ENCODE measurements at regions not wholly inside any gene's neighbourhood (a gene's known extent, or its start where the extent isn't known, plus 50 kb on each side); places are given as distances from the start of the nearest gene placed in this dataset.
"Not testable (repeated sequence)": the region's sequence is repeated elsewhere in the genome, so short reads cannot be mapped to it uniquely, and the experiment has no call there.

DNA sequence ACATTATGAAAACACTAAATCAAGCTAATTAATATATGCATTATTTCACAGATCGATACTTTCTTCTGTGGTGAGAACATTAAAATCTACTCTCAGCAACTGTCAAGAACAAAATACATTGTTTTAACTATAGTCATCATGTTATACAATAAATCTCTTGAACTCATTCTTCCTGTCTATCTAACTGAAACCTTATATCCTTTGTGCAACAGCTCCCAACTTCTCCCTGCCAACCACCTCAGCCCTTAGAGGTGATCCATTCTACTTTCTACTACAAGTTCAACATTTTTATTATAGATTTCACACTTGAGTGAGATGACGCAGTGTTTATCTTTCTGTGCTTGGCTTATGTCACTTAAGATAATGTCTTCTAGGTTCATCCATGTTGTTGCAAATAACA lies 535.2 kb upstream of the CRIM1 start:
- Histone ChIP-seq H3K4me2 (ENCODE audit: low read depth, low read length, poor library complexity, severe bottlenecking) (no peak overlapping the region), H3K9me2 (replicated peaks; ENCODE audit: low read depth, low read length) (no peaks in the 10 kb centered on the region), H2AFZ (ENCODE audit: low read length) (no peak overlapping the region), H3K79me2 (ENCODE audit: insufficient read depth, low read length) (no peaks in the 10 kb centered on the region), H3K27me3 (ENCODE audit: insufficient read depth, low read length, poor library complexity, severe bottlenecking) (no peaks in the 10 kb centered on the region), H3K36me3 (ENCODE audit: insufficient read depth, low read length) (no peaks in the 10 kb centered on the region), H3K9ac (ENCODE audit: low read depth, low read length, poor library complexity, severe bottlenecking) (no peak overlapping the region), H4K20me1 (ENCODE audit: insufficient read depth, low read length, poor library complexity, severe bottlenecking) (no peaks in the 10 kb centered on the region), H3K4me3 (ENCODE audit: low read length, poor library complexity, severe bottlenecking) (no peak overlapping the region), H3F3A (ENCODE audit: low read depth) (no peaks in the 10 kb centered on the region), H3K9me3 (ENCODE audit: insufficient read depth, low read depth, low read length) (no peaks in the 10 kb centered on the region), H3K4me1 (ENCODE audit: insufficient read depth, low read length, poor library complexity, severe bottlenecking) (no peaks in the 10 kb centered on the region)
- TF ChIP-seq CTCF (conservative IDR thresholded peaks at IDR 0.05; ENCODE audit: low read length): no peak
- TF ChIP-seq EZH2phosphoT487 (IDR thresholded peaks at IDR 0.05; ENCODE audit: borderline replicate concordance): no peak

DNA sequence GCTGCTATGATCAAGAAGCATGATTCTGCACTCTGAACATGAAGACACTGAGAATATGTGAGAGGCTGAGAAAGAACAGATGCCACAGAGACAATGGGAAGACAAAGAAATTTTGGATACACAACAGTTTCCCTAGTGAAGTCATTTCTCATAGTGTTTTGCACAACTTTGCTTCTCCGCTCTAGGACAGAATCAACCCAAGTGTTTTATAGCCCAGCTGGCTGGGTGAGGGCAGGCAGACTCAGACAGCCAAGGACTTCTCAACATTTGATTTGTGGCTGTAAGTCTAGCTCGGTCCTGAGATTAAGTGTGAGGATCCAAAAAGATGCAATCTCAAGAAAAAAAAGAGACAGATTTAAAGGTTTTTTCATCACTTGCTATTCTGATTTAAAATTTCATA lies 536.5 kb upstream of the CRIM1 start:
- Histone ChIP-seq H3F3A (ENCODE audit: low read depth) (no peaks in the 10 kb centered on the region), H3K4me2 (ENCODE audit: low read depth, low read length, poor library complexity, severe bottlenecking) (no peak overlapping the region), H2AFZ (ENCODE audit: low read length) (no peak overlapping the region), H3K9ac (ENCODE audit: low read depth, low read length, poor library complexity, severe bottlenecking) (no peak overlapping the region), H3K4me1 (ENCODE audit: insufficient read depth, low read length, poor library complexity, severe bottlenecking) (no peaks in the 10 kb centered on the region), H3K9me3 (ENCODE audit: insufficient read depth, low read depth, low read length) (no peaks in the 10 kb centered on the region), H3K79me2 (ENCODE audit: insufficient read depth, low read length) (no peaks in the 10 kb centered on the region), H3K4me3 (ENCODE audit: low read length, poor library complexity, severe bottlenecking) (no peak overlapping the region), H3K9me2 (replicated peaks; ENCODE audit: low read depth, low read length) (no peaks in the 10 kb centered on the region), H3K36me3 (ENCODE audit: insufficient read depth, low read length) (no peaks in the 10 kb centered on the region), H4K20me1 (ENCODE audit: insufficient read depth, low read length, poor library complexity, severe bottlenecking) (no peaks in the 10 kb centered on the region), H3K27me3 (ENCODE audit: insufficient read depth, low read length, poor library complexity, severe bottlenecking) (no peaks in the 10 kb centered on the region)
- TF ChIP-seq EZH2phosphoT487 (IDR thresholded peaks at IDR 0.05; ENCODE audit: borderline replicate concordance): no peak
- TF ChIP-seq CTCF (conservative IDR thresholded peaks at IDR 0.05; ENCODE audit: low read length): no peak

- not testable (repeated sequence) for H3K27me3 ChIP-seq (ENCODE audit: insufficient read depth, low read length, poor library complexity, severe bottlenecking); H3K4me2 ChIP-seq (ENCODE audit: low read depth, low read length, poor library complexity, severe bottlenecking); H3K79me2 ChIP-seq (ENCODE audit: insufficient read depth, low read length); H3K4me1 ChIP-seq (ENCODE audit: insufficient read depth, low read length, poor library complexity, severe bottlenecking); H2AFZ ChIP-seq (ENCODE audit: low read length); H3K9me2 ChIP-seq (replicated peaks; ENCODE audit: low read depth, low read length); H3K9me3 ChIP-seq (ENCODE audit: insufficient read depth, low read depth, low read length); H3K9ac ChIP-seq (ENCODE audit: low read depth, low read length, poor library complexity, severe bottlenecking); H3K4me3 ChIP-seq (ENCODE audit: low read length, poor library complexity, severe bottlenecking); H3F3A ChIP-seq (ENCODE audit: low read depth); H3K36me3 ChIP-seq (ENCODE audit: insufficient read depth, low read length); H4K20me1 ChIP-seq (ENCODE audit: insufficient read depth, low read length, poor library complexity, severe bottlenecking)
Observed at GRCh38 chr2:35818359-35818758, 537.2 kb upstream of the CRIM1 start.

DNA sequence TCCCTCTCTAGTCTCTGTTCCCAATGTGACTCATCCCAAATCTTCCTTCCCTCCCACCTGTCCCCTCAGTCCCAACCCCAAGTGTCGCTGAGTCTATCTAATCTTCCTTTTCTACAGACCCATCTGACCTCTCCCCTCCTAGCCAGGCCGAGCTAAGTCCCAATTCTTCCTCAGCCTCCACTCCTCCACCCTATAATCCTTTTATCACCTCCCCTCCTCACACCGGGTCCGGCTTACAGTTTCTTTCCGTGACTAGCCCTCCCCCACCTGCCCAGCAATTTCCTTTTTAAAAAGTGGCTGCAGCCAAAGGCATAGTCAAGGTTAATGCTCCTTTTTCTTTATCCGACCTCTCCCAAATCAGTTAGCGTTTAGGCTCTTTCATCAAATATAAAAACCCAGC lies 541.0 kb upstream of the CRIM1 start:
- H3K4me2 ChIP-seq (ENCODE audit: low read depth, low read length, poor library complexity, severe bottlenecking); H3K4me1 ChIP-seq (ENCODE audit: insufficient read depth, low read length, poor library complexity, severe bottlenecking); H3K27me3 ChIP-seq (ENCODE audit: insufficient read depth, low read length, poor library complexity, severe bottlenecking); H3K79me2 ChIP-seq (ENCODE audit: insufficient read depth, low read length); H3K4me3 ChIP-seq (ENCODE audit: low read length, poor library complexity, severe bottlenecking); H3K9me2 ChIP-seq (replicated peaks; ENCODE audit: low read depth, low read length); H2AFZ ChIP-seq (ENCODE audit: low read length); H3K9ac ChIP-seq (ENCODE audit: low read depth, low read length, poor library complexity, severe bottlenecking); H4K20me1 ChIP-seq (ENCODE audit: insufficient read depth, low read length, poor library complexity, severe bottlenecking); H3K9me3 ChIP-seq (ENCODE audit: insufficient read depth, low read depth, low read length); H3F3A ChIP-seq (ENCODE audit: low read depth); H3K36me3 ChIP-seq (ENCODE audit: insufficient read depth, low read length): not testable (repeated sequence)
